GM12878 (cell line): ENCODE measurements at regions not wholly inside any gene's neighbourhood (a gene's known extent, or its start where the extent isn't known, plus 50 kb on each side); places are given as distances from the start of the nearest gene placed in this dataset.

Experiments
- ATAC-seq: fragments of 200-7000 bp; cut with Tn5 transposase; 3 replicates; pipeline ENCODE4 v1.9.1; 2020; ENCODE audit warnings: mild to moderate bottlenecking, moderate library complexity
- BruUV-seq: library from RNA; stranded (reverse); fragments of 400-500 nt; replicated peaks from 2 replicates; lab custom pipeline; 2021; lab: Mats Ljungman, UMichigan
- CTCF ChIA-PET: fragments of 300-600 bp; sonication (Branson Sonifier 250); formaldehyde crosslinking; extraction: SDS; loops from one replicate; lab custom pipeline; 2021; ENCODE audit warnings: inconsistent platforms; lab: Yijun Ruan, JAX
- POLR2A ChIA-PET: fragments of 350-600 bp; formaldehyde crosslinking; extraction: SDS; loops from one replicate; lab custom pipeline; 2021; ENCODE audit warnings: inconsistent platforms; lab: Charles Lee
- RAD21 ChIA-PET: fragments of 300-600 bp; sonication (Branson Sonifier 250); formaldehyde crosslinking; loops from one replicate; lab custom pipeline; 2023; ENCODE audit warnings: antibody characterized with exemption; ENCODE audit not compliant: unreplicated experiment; lab: Charles Lee
- SMC1A ChIA-PET: fragments of 300-600 bp; sonication (Branson Sonifier 250); formaldehyde crosslinking; loops from one replicate; lab custom pipeline; 2023; ENCODE audit not compliant: unreplicated experiment, uncharacterized antibody; lab: Charles Lee
- DNase-seq: peaks from one replicate; pipeline ENCODE4 v3.0.0-alpha.2; 2011; ENCODE audit warnings: low read depth, low spot score
- FAIRE-seq: peaks from 3 replicates; lab custom pipeline; 2011; peaks lifted over from hg19 to GRCh38; lab: Jason Lieb, UNC
- H2AFZ ChIP-seq: 2 replicates; pipeline ENCODE4 v1.6.0; 2011; ENCODE audit warnings: low read depth, low read length, control low read depth; ENCODE audit not compliant: control insufficient read depth
- H3K27ac ChIP-seq: 2 replicates; pipeline ENCODE4 v1.5.1; 2011; ENCODE audit warnings: control low read depth; ENCODE audit not compliant: control insufficient read depth, insufficient read depth
- H3K27me3 ChIP-seq, 2 experiments: replicated peaks in 1 of 2; 2 replicates each; pipeline versions ENCODE4 v1.6.0 to v1.6.1; 2011; ENCODE audit warnings: low read length in 1 of 2; ENCODE audit not compliant: control insufficient read depth in 2 of 2, insufficient read depth in 2 of 2
- H3K36me3 ChIP-seq, 2 experiments: 2 replicates each; pipeline ENCODE4 v1.5.1; 2011; ENCODE audit warnings: low read length in 1 of 2; ENCODE audit not compliant: control insufficient read depth in 2 of 2, insufficient read depth in 2 of 2
- H3K4me1 ChIP-seq: 2 replicates; pipeline ENCODE4 v1.6.1; 2011; ENCODE audit warnings: mild to moderate bottlenecking, low read length, moderate library complexity, mixed read lengths; ENCODE audit not compliant: control insufficient read depth, insufficient read depth
- H3K4me2 ChIP-seq: 2 replicates; pipeline ENCODE4 v1.6.0; 2011; ENCODE audit warnings: control low read depth; ENCODE audit not compliant: control insufficient read depth, insufficient read depth
- H3K4me3 ChIP-seq: fragments of 200-600 bp; sonication (generic); 2 replicates; pipeline ENCODE4 v1.5.1; 2016
- H3K79me2 ChIP-seq: 2 replicates; pipeline ENCODE4 v1.6.0; 2011; ENCODE audit warnings: low read length; ENCODE audit not compliant: control insufficient read depth, insufficient read depth
- H3K9ac ChIP-seq: 2 replicates; pipeline ENCODE4 v1.8.0; 2011; ENCODE audit warnings: low read length, control low read depth, mixed read lengths; ENCODE audit not compliant: control insufficient read depth, insufficient read depth
- H3K9me3 ChIP-seq: replicated peaks from 3 replicates; pipeline ENCODE4 v1.5.1; 2011; ENCODE audit warnings: mild to moderate bottlenecking, low read length; ENCODE audit not compliant: control insufficient read depth, insufficient read depth
- H4K20me1 ChIP-seq: 2 replicates; pipeline ENCODE4 v1.6.0; 2011; ENCODE audit not compliant: control insufficient read depth, insufficient read depth
- CREB1 ChIP-seq: IDR thresholded peaks from 2 replicates; pipeline ENCODE4 v1.6.1; 2012; ENCODE audit warnings: low read depth, mild to moderate bottlenecking, inconsistent platforms
- KDM1A ChIP-seq: fragments of 200-600 bp; sonication (generic); IDR thresholded peaks from 2 replicates; pipeline ENCODE4 v1.6.1; 2016; ENCODE audit warnings: borderline replicate concordance
- SREBF2 ChIP-seq: IDR thresholded peaks from 2 replicates; pipeline ENCODE4 v1.6.1; 2012; ENCODE audit warnings: mild to moderate bottlenecking, low read length
- ZNF274 ChIP-seq: IDR thresholded peaks from one replicate; pipeline ENCODE4 v1.8.0; 2011; ENCODE audit not compliant: insufficient read length, insufficient read depth
- WGBS: methylation state at CpG from one replicate; pipeline ENCODE4 v1.1.6; 2016; ENCODE audit warnings: low lambda C conversion rate; ENCODE audit not compliant: insufficient replicate concordance, insufficient coverage; ENCODE audit errors: missing lambda C conversion rate; 5-methylcytosine and 5-hydroxymethylcytosine counted together
- in situ Hi-C: fragments of 300-500 bp; cut with MboI; formaldehyde crosslinking; loops from 9 replicates; pipeline ENCODE4 v1.14.3; 2018; ENCODE audit warnings: mixed read lengths
- intact Hi-C: fragments of 100-400 bp; cut with micrococcal nuclease; formaldehyde crosslinking; loops from one replicate; pipeline ENCODE4 v1.14.2; 2022; ENCODE audit not compliant: unreplicated experiment
- TF ChIP-seq, protein P1 (sequence below): IDR thresholded peaks from 2 replicates; pipeline ENCODE4 v1.6.1; 2011; ENCODE audit warnings: borderline replicate concordance, low read depth, mild to moderate bottlenecking, moderate library complexity, low read length; ENCODE audit not compliant: insufficient read depth, poor library complexity, severe bottlenecking
- TF ChIP-seq, protein P2 (sequence below): fragments of 450-650 bp; IDR thresholded peaks from 2 replicates; pipeline ENCODE4 v1.6.1; 2014; ENCODE audit warnings: mild to moderate bottlenecking

GRCh38 chr15:79682851-79683288 lies 213.9 kb downstream of the MTHFS start:
- Histone ChIP-seq H3K4me1 (no peaks in the 10 kb centered on the region), H2AFZ (no peak overlapping the region), H3K27ac (no peak overlapping the region), H3K36me3 (no peaks in the 10 kb centered on the region), H3K4me3 (no peak overlapping the region), H3K27me3 (no peaks in the 10 kb centered on the region), H4K20me1 (no peaks in the 10 kb centered on the region), H3K4me2 (no peak overlapping the region), H3K9ac (no peak overlapping the region), H3K9me3 (no peaks in the 10 kb centered on the region), H3K79me2 (no peaks in the 10 kb centered on the region)
- intact Hi-C loops: no loop called here
- ATAC-seq (no peak), FAIRE-seq (no peak), DNase-seq (no peak)
- CTCF ChIA-PET: interaction anchor here (0.6 kb wide), 1 partner anchor 114 kb away, joined by 3 read pairs; no protein-coding TSS in a partner anchor
- POLR2A ChIA-PET: no interaction called here
- in situ Hi-C loops: no loop called here
- 7% methylated on average over 4 of the region's 4 CpGs for WGBS
- no TSS peak for BruUV-seq
- SMC1A ChIA-PET: interaction anchor here (2.2 kb wide), 1 partner anchor 9 kb away, joined by 7 read pairs; no protein-coding TSS in a partner anchor
- TF ChIP-seq KDM1A (no peak), ZNF274 (no peak), SREBF2 (no peak), CREB1 (no peak)
- TF ChIP-seq, protein P1, sequence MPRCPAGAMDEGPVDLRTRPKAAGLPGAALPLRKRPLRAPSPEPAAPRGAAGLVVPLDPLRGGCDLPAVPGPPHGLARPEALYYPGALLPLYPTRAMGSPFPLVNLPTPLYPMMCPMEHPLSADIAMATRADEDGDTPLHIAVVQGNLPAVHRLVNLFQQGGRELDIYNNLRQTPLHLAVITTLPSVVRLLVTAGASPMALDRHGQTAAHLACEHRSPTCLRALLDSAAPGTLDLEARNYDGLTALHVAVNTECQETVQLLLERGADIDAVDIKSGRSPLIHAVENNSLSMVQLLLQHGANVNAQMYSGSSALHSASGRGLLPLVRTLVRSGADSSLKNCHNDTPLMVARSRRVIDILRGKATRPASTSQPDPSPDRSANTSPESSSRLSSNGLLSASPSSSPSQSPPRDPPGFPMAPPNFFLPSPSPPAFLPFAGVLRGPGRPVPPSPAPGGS: no peak
- TF ChIP-seq, protein P2, sequence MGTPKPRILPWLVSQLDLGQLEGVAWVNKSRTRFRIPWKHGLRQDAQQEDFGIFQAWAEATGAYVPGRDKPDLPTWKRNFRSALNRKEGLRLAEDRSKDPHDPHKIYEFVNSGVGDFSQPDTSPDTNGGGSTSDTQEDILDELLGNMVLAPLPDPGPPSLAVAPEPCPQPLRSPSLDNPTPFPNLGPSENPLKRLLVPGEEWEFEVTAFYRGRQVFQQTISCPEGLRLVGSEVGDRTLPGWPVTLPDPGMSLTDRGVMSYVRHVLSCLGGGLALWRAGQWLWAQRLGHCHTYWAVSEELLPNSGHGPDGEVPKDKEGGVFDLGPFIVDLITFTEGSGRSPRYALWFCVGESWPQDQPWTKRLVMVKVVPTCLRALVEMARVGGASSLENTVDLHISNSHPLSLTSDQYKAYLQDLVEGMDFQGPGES: no peak
- RAD21 ChIA-PET: no interaction called here
